ENCODE measurements at regions not wholly inside any gene's neighbourhood (a gene's known extent, or its start where the extent isn't known, plus 50 kb on each side); places are given as distances from the start of the nearest gene placed in this dataset.

GRCh38 chr10:131706476-131706875 is 194.3 kb upstream of the PPP2R2D start:
- peaks cover 21% of the 10 kb centered on the region for H3K4me1 ChIP-seq (ENCODE audit: control insufficient read depth, insufficient read depth, low read length)
- H3K9me3 ChIP-seq (ENCODE audit: control insufficient read depth, insufficient read depth, low read length) = no peaks in the 10 kb centered on the region
- WGBS (ENCODE audit: insufficient coverage) = 91% methylated on average over 5 of the region's 7 CpGs
- no peak for DNase-seq (ENCODE audit: low read depth in 4 of 6, low spot score in 6 of 6)
- H3K36me3 ChIP-seq (ENCODE audit: control insufficient read depth, insufficient read depth, low read length) = no peaks in the 10 kb centered on the region
- H3K27ac ChIP-seq (ENCODE audit: low read depth, low read length) = no peak overlapping the region
- H3K27me3 ChIP-seq (ENCODE audit: control insufficient read depth, insufficient read depth, low read length) = no peaks in the 10 kb centered on the region
- H3K4me3 ChIP-seq (ENCODE audit: low read depth, low read length) = no peak overlapping the region

GRCh38 chr10:131706952-131707351 is 193.9 kb upstream of the PPP2R2D start:
- DNase-seq (ENCODE audit: low read depth in 4 of 6, low spot score in 6 of 6) = no peak
- Histone ChIP-seq H3K4me1 (ENCODE audit: control insufficient read depth, insufficient read depth, low read length) (peaks cover 21% of the 10 kb centered on the region), H3K27me3 (ENCODE audit: control insufficient read depth, insufficient read depth, low read length) (no peaks in the 10 kb centered on the region), H3K27ac (ENCODE audit: low read depth, low read length) (no peak overlapping the region), H3K36me3 (ENCODE audit: control insufficient read depth, insufficient read depth, low read length) (no peaks in the 10 kb centered on the region), H3K4me3 (ENCODE audit: low read depth, low read length) (no peak overlapping the region), H3K9me3 (ENCODE audit: control insufficient read depth, insufficient read depth, low read length) (no peaks in the 10 kb centered on the region)
- WGBS (ENCODE audit: insufficient coverage) = 100% methylated on average over 2 of the region's 4 CpGs

- 56% methylated on average over 15 of the region's 17 CpGs for WGBS (ENCODE audit: insufficient coverage)
- peak; percentile 17 to 93 (median 48) for DNase-seq (ENCODE audit: low read depth in 4 of 6, low spot score in 6 of 6)
- H3K4me3 ChIP-seq (ENCODE audit: low read depth, low read length) = no peak overlapping the region
Measured at GRCh38 chr10:131708225-131708880, 192.5 kb upstream of the PPP2R2D start.

GRCh38 chr10:131710142-131710861 is 190.5 kb upstream of the PPP2R2D start:
- no peaks in the 10 kb centered on the region for H3K9me3 ChIP-seq (ENCODE audit: control insufficient read depth, insufficient read depth, low read length)
- WGBS (ENCODE audit: insufficient coverage) = 79% methylated on average over 17 of the region's 17 CpGs
- no peaks in the 10 kb centered on the region for H3K36me3 ChIP-seq (ENCODE audit: control insufficient read depth, insufficient read depth, low read length)
- no peak overlapping the region for H3K27ac ChIP-seq (ENCODE audit: low read depth, low read length)
- H3K27me3 ChIP-seq (ENCODE audit: control insufficient read depth, insufficient read depth, low read length) = no peaks in the 10 kb centered on the region
- no peak overlapping the region for H3K4me3 ChIP-seq (ENCODE audit: low read depth, low read length)
- peaks cover 16% of the 10 kb centered on the region for H3K4me1 ChIP-seq (ENCODE audit: control insufficient read depth, insufficient read depth, low read length)
- DNase-seq (ENCODE audit: low read depth in 4 of 6, low spot score in 6 of 6) = no peak

More at GRCh38 chr10:131708225-131708880, 192.5 kb upstream of the PPP2R2D start:
- Histone ChIP-seq H3K36me3 (ENCODE audit: control insufficient read depth, insufficient read depth, low read length) (no peaks in the 10 kb centered on the region), H3K4me1 (ENCODE audit: control insufficient read depth, insufficient read depth, low read length) (peaks cover 16% of the 10 kb centered on the region), H3K27me3 (ENCODE audit: control insufficient read depth, insufficient read depth, low read length) (no peaks in the 10 kb centered on the region), H3K27ac (ENCODE audit: low read depth, low read length) (no peak overlapping the region), H3K9me3 (ENCODE audit: control insufficient read depth, insufficient read depth, low read length) (no peaks in the 10 kb centered on the region)

GRCh38 chr10:131722121-131722520 is 178.7 kb upstream of the PPP2R2D start:
- no peak for DNase-seq (ENCODE audit: low read depth in 4 of 6, low spot score in 6 of 6)
- Histone ChIP-seq H3K36me3 (ENCODE audit: control insufficient read depth, insufficient read depth, low read length) (no peaks in the 10 kb centered on the region), H3K27me3 (ENCODE audit: control insufficient read depth, insufficient read depth, low read length) (no peaks in the 10 kb centered on the region), H3K27ac (ENCODE audit: low read depth, low read length) (no peak overlapping the region), H3K4me1 (ENCODE audit: control insufficient read depth, insufficient read depth, low read length) (peaks cover 24% of the 10 kb centered on the region), H3K4me3 (ENCODE audit: low read depth, low read length) (no peak overlapping the region), H3K9me3 (ENCODE audit: control insufficient read depth, insufficient read depth, low read length) (no peaks in the 10 kb centered on the region)
- WGBS (ENCODE audit: insufficient coverage) = 89% methylated on average over 5 of the region's 5 CpGs

- Histone ChIP-seq H3K27me3 (ENCODE audit: control insufficient read depth, insufficient read depth, low read length) (no peaks in the 10 kb centered on the region), H3K4me1 (ENCODE audit: control insufficient read depth, insufficient read depth, low read length) (peaks cover 30% of the 10 kb centered on the region), H3K27ac (ENCODE audit: low read depth, low read length) (no peak overlapping the region), H3K4me3 (ENCODE audit: low read depth, low read length) (no peak overlapping the region), H3K9me3 (ENCODE audit: control insufficient read depth, insufficient read depth, low read length) (no peaks in the 10 kb centered on the region), H3K36me3 (ENCODE audit: control insufficient read depth, insufficient read depth, low read length) (no peaks in the 10 kb centered on the region)
- WGBS (ENCODE audit: insufficient coverage) = 93% methylated on average over 18 of the region's 22 CpGs
- no peak for DNase-seq (ENCODE audit: low read depth in 4 of 6, low spot score in 6 of 6)
Measured at GRCh38 chr10:131722525-131723264, 178.1 kb upstream of the PPP2R2D start.

GRCh38 chr10:131723297-131724168 is 177.3 kb upstream of the PPP2R2D start:
- Histone ChIP-seq H3K27ac (ENCODE audit: low read depth, low read length) (no peak overlapping the region), H3K4me1 (ENCODE audit: control insufficient read depth, insufficient read depth, low read length) (peaks cover 31% of the 10 kb centered on the region), H3K9me3 (ENCODE audit: control insufficient read depth, insufficient read depth, low read length) (no peaks in the 10 kb centered on the region), H3K36me3 (ENCODE audit: control insufficient read depth, insufficient read depth, low read length) (no peaks in the 10 kb centered on the region), H3K4me3 (ENCODE audit: low read depth, low read length) (no peak overlapping the region), H3K27me3 (ENCODE audit: control insufficient read depth, insufficient read depth, low read length) (no peaks in the 10 kb centered on the region)
- DNase-seq (ENCODE audit: low read depth in 4 of 6, low spot score in 6 of 6) = no peak
- 89% methylated on average over 20 of the region's 20 CpGs for WGBS (ENCODE audit: insufficient coverage)

- no peaks in the 10 kb centered on the region for H3K27me3 ChIP-seq (ENCODE audit: control insufficient read depth, insufficient read depth, low read length)
- DNase-seq (ENCODE audit: low read depth in 4 of 6, low spot score in 6 of 6) = peak in 1 of 6 donors; percentile 74
- no peak overlapping the region for H3K4me3 ChIP-seq (ENCODE audit: low read depth, low read length)
- WGBS (ENCODE audit: insufficient coverage) = 63% methylated on average over 5 of the region's 10 CpGs
- no peaks in the 10 kb centered on the region for H3K36me3 ChIP-seq (ENCODE audit: control insufficient read depth, insufficient read depth, low read length)
- H3K4me1 ChIP-seq (ENCODE audit: control insufficient read depth, insufficient read depth, low read length) = peaks cover 36% of the 10 kb centered on the region
- no peak overlapping the region for H3K27ac ChIP-seq (ENCODE audit: low read depth, low read length)
- H3K9me3 ChIP-seq (ENCODE audit: control insufficient read depth, insufficient read depth, low read length) = no peaks in the 10 kb centered on the region
Measured at GRCh38 chr10:131724169-131724545, 176.7 kb upstream of the PPP2R2D start.

- Histone ChIP-seq H3K4me1 (ENCODE audit: control insufficient read depth, insufficient read depth, low read length) (peaks cover 36% of the 10 kb centered on the region), H3K9me3 (ENCODE audit: control insufficient read depth, insufficient read depth, low read length) (no peaks in the 10 kb centered on the region), H3K27ac (ENCODE audit: low read depth, low read length) (no peak overlapping the region), H3K4me3 (ENCODE audit: low read depth, low read length) (no peak overlapping the region), H3K27me3 (ENCODE audit: control insufficient read depth, insufficient read depth, low read length) (no peaks in the 10 kb centered on the region), H3K36me3 (ENCODE audit: control insufficient read depth, insufficient read depth, low read length) (no peaks in the 10 kb centered on the region)
- DNase-seq (ENCODE audit: low read depth in 4 of 6, low spot score in 6 of 6) = no peak
- 92% methylated on average over 17 of the region's 17 CpGs for WGBS (ENCODE audit: insufficient coverage)
Measured at GRCh38 chr10:131724891-131725580, 175.8 kb upstream of the PPP2R2D start.
